Gastroesophageal sphincter (tissue), 4 donors: ENCODE measurements at regions not wholly inside any gene's neighbourhood (a gene's known extent, or its start where the extent isn't known, plus 50 kb on each side); places are given as distances from the start of the nearest gene placed in this dataset.

Experiments used
- ATAC-seq: fragments of 150-250 bp; one replicate; pipeline ENCODE4 v1.9.1; 2016; ENCODE audit warnings: mild to moderate bottlenecking, moderate library complexity
- H3K27ac ChIP-seq, 4 donors: fragments of 200-600 bp; sonication (generic) in 3 of 4; 1 replicate in 3 of 4; 2 replicates in 1 of 4; pipeline ENCODE4 v1.5.1; 2016 to 2019
- H3K27me3 ChIP-seq: fragments of 200-600 bp; sonication (generic); one replicate; pipeline ENCODE4 v1.5.1; 2019
- H3K36me3 ChIP-seq, 2 donors: fragments of 200-600 bp; sonication (generic); one replicate each; pipeline ENCODE4 v1.5.1; 2019; ENCODE audit warnings: control low read depth in 1 of 2
- H3K4me1 ChIP-seq, 3 donors: fragments of 200-600 bp; sonication (generic); 1 replicate in 2 of 3; 2 replicates in 1 of 3; pipeline ENCODE4 v1.5.1; 2016 to 2019; ENCODE audit warnings: control low read depth in 2 of 3
- H3K4me3 ChIP-seq, 2 donors: fragments of 200-600 bp; sonication (generic); one replicate each; pipeline ENCODE4 v1.5.1; 2019; ENCODE audit warnings: mild to moderate bottlenecking in 1 of 2, moderate library complexity in 1 of 2
- H3K9me3 ChIP-seq, 3 donors: fragments of 200-600 bp; sonication (generic); one replicate each; pipeline ENCODE4 v1.5.1; 2017 to 2019; ENCODE audit warnings: control low read depth in 2 of 3
- EP300 ChIP-seq: sonication (generic); formaldehyde crosslinking; IDR thresholded peaks from one replicate; pipeline ENCODE4 v1.6.1; 2017; ENCODE audit warnings: antibody characterized with exemption, mild to moderate bottlenecking
- POLR2A ChIP-seq, 2 donors: fragments of 450-650 bp; IDR thresholded peaks; one replicate each; pipeline ENCODE4 v1.6.1; 2017; ENCODE audit warnings: antibody characterized with exemption in 2 of 2, mild to moderate bottlenecking in 2 of 2, moderate library complexity in 1 of 2
- POLR2AphosphoS5 ChIP-seq: sonication (generic); formaldehyde crosslinking; IDR thresholded peaks from one replicate; pipeline ENCODE4 v1.6.1; 2017; ENCODE audit warnings: antibody characterized with exemption
- WGBS, 2 donors: methylation state at CpG; one replicate each; pipeline ENCODE4 v1.1.5; 2018; ENCODE audit warnings: low coverage in 1 of 2; 5-methylcytosine and 5-hydroxymethylcytosine counted together
- TF ChIP-seq, protein P1 (sequence below), 4 experiments: fragments of 200-600 bp in 2 of 4; fragments of 450-650 bp in 2 of 4; sonication (generic) in 1 of 4; IDR thresholded peaks; one replicate each; pipeline ENCODE4 v1.5.1; 2017 to 2019; ENCODE audit warnings: antibody characterized with exemption in 4 of 4, mild to moderate bottlenecking in 2 of 4, moderate library complexity in 2 of 4

DNA sequence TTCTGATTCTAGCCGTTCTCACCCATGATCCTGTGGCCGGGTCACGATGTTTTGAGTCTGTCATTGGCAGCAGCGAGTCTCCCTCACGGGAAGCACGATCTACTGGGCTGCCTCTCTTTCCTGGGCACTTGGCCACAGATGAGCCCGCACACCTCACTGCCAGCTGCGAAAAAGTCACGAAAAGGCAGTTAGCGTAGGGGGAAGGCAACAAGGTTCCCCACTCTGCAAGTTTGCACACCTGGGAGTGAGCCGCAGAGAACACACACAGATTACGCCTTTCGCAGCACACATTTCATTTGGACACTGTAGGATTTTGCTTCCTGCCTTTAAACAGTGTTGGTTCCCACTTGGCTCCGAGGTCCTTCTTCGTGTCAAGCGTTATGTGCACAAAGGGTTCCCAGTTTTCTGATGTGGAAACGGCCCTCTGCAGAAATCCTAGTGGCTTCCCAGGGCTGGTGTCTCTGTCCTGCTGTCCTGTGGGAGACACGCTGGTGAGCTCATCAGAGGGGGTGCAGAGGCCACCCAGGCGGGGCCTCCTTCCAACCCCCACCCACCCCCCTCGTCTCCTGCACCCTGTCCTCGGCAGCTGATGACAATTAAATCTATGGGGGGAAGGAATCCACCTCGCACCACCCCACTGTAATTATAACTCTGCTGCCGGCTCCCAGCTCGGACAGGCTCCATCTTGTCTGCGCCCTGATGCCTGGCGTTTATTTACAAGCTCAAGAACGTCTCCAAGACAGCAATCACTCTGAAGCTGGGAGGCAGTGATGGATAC, 157.3 kb upstream of the SALL3 start:
- Histone ChIP-seq H3K27me3 (peaks cover 85% of the 10 kb centered on the region), H3K4me3 (no peak overlapping the region), H3K27ac (no peak overlapping the region), H3K36me3 (no peaks in the 10 kb centered on the region), H3K4me1 (no peaks in the 10 kb centered on the region), H3K9me3 (no peaks in the 10 kb centered on the region)
- WGBS, 2 donors = 77 to 93% methylated on average over 6 to 15 of the region's 27 CpGs
- no peak for TF ChIP-seq EP300
- TF ChIP-seq, protein P1, sequence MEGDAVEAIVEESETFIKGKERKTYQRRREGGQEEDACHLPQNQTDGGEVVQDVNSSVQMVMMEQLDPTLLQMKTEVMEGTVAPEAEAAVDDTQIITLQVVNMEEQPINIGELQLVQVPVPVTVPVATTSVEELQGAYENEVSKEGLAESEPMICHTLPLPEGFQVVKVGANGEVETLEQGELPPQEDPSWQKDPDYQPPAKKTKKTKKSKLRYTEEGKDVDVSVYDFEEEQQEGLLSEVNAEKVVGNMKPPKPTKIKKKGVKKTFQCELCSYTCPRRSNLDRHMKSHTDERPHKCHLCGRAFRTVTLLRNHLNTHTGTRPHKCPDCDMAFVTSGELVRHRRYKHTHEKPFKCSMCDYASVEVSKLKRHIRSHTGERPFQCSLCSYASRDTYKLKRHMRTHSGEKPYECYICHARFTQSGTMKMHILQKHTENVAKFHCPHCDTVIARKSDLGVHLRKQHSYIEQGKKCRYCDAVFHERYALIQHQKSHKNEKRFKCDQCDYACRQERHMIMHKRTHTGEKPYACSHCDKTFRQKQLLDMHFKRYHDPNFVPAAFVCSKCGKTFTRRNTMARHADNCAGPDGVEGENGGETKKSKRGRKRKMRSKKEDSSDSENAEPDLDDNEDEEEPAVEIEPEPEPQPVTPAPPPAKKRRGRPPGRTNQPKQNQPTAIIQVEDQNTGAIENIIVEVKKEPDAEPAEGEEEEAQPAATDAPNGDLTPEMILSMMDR (IDR thresholded peaks at IDR 0.05) = no peak
- no peak for TF ChIP-seq POLR2A (IDR thresholded peaks at IDR 0.05)
- no peak for TF ChIP-seq POLR2AphosphoS5
- ATAC-seq = no peak

DNA sequence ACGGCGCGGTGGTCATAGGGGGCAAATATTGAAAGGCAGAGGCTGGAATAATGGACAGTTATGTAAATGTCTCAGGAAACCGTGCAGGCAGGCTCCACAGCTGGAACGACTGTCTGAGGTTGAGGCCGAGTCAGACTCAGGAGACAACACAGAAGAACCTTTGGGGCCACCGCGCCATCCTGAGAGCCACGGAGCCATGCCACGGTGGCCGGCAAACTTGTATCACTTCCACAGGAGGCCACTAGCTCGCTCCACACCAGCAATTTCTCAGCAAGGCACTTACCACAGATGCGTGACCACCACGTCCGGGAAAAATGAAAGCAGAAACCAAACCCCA, 156.7 kb upstream of the SALL3 start:
- H3K27me3 ChIP-seq = peaks cover 86% of the 10 kb centered on the region
- no peak overlapping the region for H3K27ac ChIP-seq
- TF ChIP-seq, protein P1 (IDR thresholded peaks at IDR 0.05) = no peak
- TF ChIP-seq POLR2A (IDR thresholded peaks at IDR 0.05) (no peak), POLR2AphosphoS5 (no peak), EP300 (no peak)
- H3K4me3 ChIP-seq = no peak overlapping the region
- H3K9me3 ChIP-seq = no peaks in the 10 kb centered on the region
- H3K4me1 ChIP-seq = no peaks in the 10 kb centered on the region
- no peaks in the 10 kb centered on the region for H3K36me3 ChIP-seq
- no peak for ATAC-seq
- 77 to 83% methylated on average over 5 to 9 of the region's 15 CpGs for WGBS, 2 donors

DNA sequence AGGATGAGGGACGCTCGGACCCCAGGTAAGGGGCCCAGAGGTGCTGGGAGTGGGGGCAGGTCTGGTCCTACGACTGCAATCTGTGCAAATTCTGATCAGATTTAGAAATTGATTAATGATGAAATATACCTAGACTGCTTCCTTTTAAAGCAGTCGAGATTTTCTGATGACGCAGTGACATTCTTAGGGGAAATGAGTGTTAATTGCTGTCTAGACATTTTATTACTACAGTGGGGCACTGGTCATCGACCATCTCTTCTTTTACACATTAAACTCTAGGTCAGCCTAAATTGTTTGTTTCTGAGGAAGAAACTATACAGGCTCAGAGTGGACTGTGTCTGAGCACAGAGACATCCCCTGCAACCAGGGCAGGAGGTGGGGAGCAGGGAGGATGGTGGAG, 154.4 kb upstream of the SALL3 start:
- Histone ChIP-seq H3K4me1 (no peaks in the 10 kb centered on the region), H3K36me3 (no peaks in the 10 kb centered on the region), H3K9me3 (no peaks in the 10 kb centered on the region), H3K4me3 (no peak overlapping the region), H3K27me3 (peaks cover 72% of the 10 kb centered on the region), H3K27ac (no peak overlapping the region)
- ATAC-seq = no peak
- TF ChIP-seq EP300 (no peak), POLR2AphosphoS5 (no peak), POLR2A (IDR thresholded peaks at IDR 0.05) (no peak)
- TF ChIP-seq, protein P1 (IDR thresholded peaks at IDR 0.05) = no peak
- WGBS, 2 donors = 73 to 75% methylated on average over 3 to 6 of the region's 6 CpGs

DNA sequence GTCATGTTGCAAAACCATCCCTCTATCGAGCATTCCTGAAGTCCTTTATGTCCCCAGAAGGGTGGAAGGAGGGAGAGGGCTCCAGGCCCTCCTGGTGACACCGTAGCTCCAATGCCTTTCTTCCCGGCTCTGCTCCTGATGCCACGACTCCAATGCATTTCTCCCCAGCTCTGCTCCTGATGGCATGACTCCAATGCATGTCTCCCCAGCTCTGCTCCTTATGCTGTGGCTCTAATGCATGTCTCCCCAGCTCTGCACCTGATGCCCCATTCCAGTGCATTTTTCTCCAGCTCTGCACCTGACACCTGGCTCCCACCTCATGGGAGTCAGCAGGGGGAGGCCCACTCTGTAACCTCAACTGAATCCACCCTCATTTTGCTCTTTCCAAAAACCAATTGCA, 153.0 kb upstream of the SALL3 start:
- H3K27me3 ChIP-seq = peaks cover 69% of the 10 kb centered on the region
- H3K27ac ChIP-seq = no peak overlapping the region
- no peak overlapping the region for H3K4me3 ChIP-seq
- ATAC-seq = no peak
- H3K9me3 ChIP-seq = no peaks in the 10 kb centered on the region
- 55 to 70% methylated on average over 4 of the region's 4 CpGs for WGBS, 2 donors
- H3K36me3 ChIP-seq = no peaks in the 10 kb centered on the region
- H3K4me1 ChIP-seq = no peaks in the 10 kb centered on the region
- TF ChIP-seq EP300 = no peak
- TF ChIP-seq, protein P1 (IDR thresholded peaks at IDR 0.05) = no peak
- no peak for TF ChIP-seq POLR2A (IDR thresholded peaks at IDR 0.05)
- TF ChIP-seq POLR2AphosphoS5 = no peak

DNA sequence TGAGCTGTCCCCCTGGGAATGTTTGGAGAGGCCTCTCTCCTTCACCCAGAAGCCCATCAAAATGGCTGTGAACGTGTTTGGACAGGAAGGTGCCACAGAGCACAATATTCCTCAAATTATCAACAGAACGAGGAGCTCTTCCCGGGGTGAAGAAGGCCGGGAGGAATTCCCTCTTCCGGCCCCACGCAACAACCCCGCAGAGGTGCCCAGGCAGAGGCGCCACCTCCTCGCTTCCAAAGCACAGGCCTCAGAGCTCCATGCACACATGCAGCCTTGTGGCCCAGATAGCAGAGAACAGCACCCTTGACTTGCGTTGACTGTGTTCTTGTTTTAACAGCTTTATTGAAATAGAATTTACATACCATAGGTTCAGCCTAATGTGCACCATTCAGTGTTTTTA, 152.5 kb upstream of the SALL3 start:
- Histone ChIP-seq H3K4me3 (no peak overlapping the region), H3K27me3 (peaks cover 64% of the 10 kb centered on the region), H3K4me1 (no peaks in the 10 kb centered on the region), H3K36me3 (no peaks in the 10 kb centered on the region), H3K9me3 (no peaks in the 10 kb centered on the region), H3K27ac (no peak overlapping the region)
- ATAC-seq = no peak
- TF ChIP-seq POLR2A (IDR thresholded peaks at IDR 0.05) (no peak), POLR2AphosphoS5 (no peak), EP300 (no peak)
- TF ChIP-seq, protein P1 (IDR thresholded peaks at IDR 0.05) = no peak
- 92% methylated on average over 2 of the region's 10 CpGs; no CpG with 5 or more reads in 1 of the 2 donors for WGBS, 2 donors
